ENCODE measurements at regions not wholly inside any gene's neighbourhood (a gene's known extent, or its start where the extent isn't known, plus 50 kb on each side); places are given as distances from the start of the nearest gene placed in this dataset.

DNA sequence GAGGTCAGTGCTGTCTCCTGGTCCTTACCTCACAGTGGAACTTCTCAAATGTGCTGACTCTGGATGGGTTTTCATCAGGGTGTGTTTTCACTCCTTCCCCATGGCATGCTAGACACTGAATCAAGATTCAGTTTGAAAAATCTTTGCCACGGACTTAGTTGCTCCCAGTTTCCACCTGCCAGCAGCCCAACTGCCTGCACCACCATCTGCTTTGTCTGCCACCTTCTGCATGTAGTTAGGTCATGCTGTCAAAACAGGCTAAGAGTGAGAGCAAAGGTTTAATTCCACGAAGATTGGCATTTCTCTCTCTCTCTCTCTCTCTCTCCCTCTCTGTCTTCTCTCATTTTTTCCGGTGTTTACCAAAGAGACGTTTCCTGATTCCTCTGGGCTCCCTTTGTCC is 258.0 kb upstream of the EDNRA start:
- H2BK15ac ChIP-seq (ENCODE audit: low read length), result no peak overlapping the region
- H3K4ac ChIP-seq (replicated peaks; ENCODE audit: insufficient read length, low read depth, low read length), result no peak overlapping the region
- H3K4me2 ChIP-seq (ENCODE audit: insufficient read depth in 1 of 2, low read depth in 2 of 2, low read length in 2 of 2), result no peak overlapping the region
- 0 out of 2 replicates have a peak overlapping the region, but pooled peaks have one; percentile 72 for H2AFZ ChIP-seq (ENCODE audit: low read length)
- ChIA-PET POLR2A (ENCODE audit: partially characterized antibody) (no interaction called here), CTCF (ENCODE audit: partially characterized antibody) (no interaction called here)
- H3K9me3 ChIP-seq (ENCODE audit: insufficient read depth in 2 of 2, low read depth in 1 of 2, low read length in 1 of 2), result no peaks in the 10 kb centered on the region
- no peaks in the 10 kb centered on the region for H4K20me1 ChIP-seq (replicated peaks in 1 of 2; ENCODE audit: control insufficient read depth in 1 of 2, insufficient read depth in 2 of 2, low read length in 2 of 2)
- H3K23ac ChIP-seq (ENCODE audit: insufficient read length), result no peak overlapping the region
- 81% methylated on average over 4 of the region's 4 CpGs; no CpG with 5 or more reads in 1 of the 2 experiments for WGBS, 2 experiments (ENCODE audit: extremely low coverage in 1 of 2, insufficient coverage in 1 of 2, insufficient read length in 1 of 2, insufficient replicate concordance in 2 of 2, low coverage in 1 of 2, low lambda C conversion rate in 2 of 2, missing lambda C conversion rate in 1 of 2)
- H3K4me3 ChIP-seq (ENCODE audit: extremely low read depth in 1 of 4, insufficient read depth in 2 of 4, low read depth in 3 of 4, low read length in 4 of 4), result no peak overlapping the region
- no peak overlapping the region for H2BK12ac ChIP-seq (ENCODE audit: low read depth, low read length)
- no peak overlapping the region; the same call in 1 of the 2 replicates for H3K27ac ChIP-seq (ENCODE audit: low read depth, low read length)
- FAIRE-seq, result no peak
- no peaks in the 10 kb centered on the region for H3K79me2 ChIP-seq (ENCODE audit: control insufficient read depth in 1 of 2, insufficient read depth in 2 of 2, low read length in 2 of 2)
- DNase-seq (ENCODE audit: low read depth in 1 of 2, low spot score in 2 of 2), result no peak
- no peak overlapping the region for H2BK20ac ChIP-seq (ENCODE audit: low read length)
- H4K5ac ChIP-seq (ENCODE audit: insufficient read length, low read depth, low read length), result no peak overlapping the region
- H3K4me1 ChIP-seq (replicated peaks in 1 of 4; ENCODE audit: control insufficient read depth in 3 of 4, insufficient read depth in 4 of 4, low read length in 3 of 4), result no peaks in the 10 kb centered on the region
- H3K14ac ChIP-seq (ENCODE audit: insufficient read length), result no peak overlapping the region
- no peak overlapping the region for H3K56ac ChIP-seq (replicated peaks; ENCODE audit: insufficient read length, low read depth, low read length)
- H2AK5ac ChIP-seq (ENCODE audit: low read depth, low read length), result no peak overlapping the region
- H2BK5ac ChIP-seq (ENCODE audit: low read depth, low read length), result no peak overlapping the region
- no peaks in the 10 kb centered on the region for H3K36me3 ChIP-seq (ENCODE audit: control insufficient read depth in 2 of 4, insufficient read depth in 4 of 4, low read length in 3 of 4)
- H4K91ac ChIP-seq (replicated peaks; ENCODE audit: insufficient read length, low read length), result no peak overlapping the region
- H3K18ac ChIP-seq (ENCODE audit: extremely low read depth, low read length), result no peak overlapping the region
- H2BK120ac ChIP-seq (replicated peaks; ENCODE audit: low read depth, low read length), result no peak overlapping the region
- H3K27me3 ChIP-seq (replicated peaks in 1 of 4; ENCODE audit: control insufficient read depth in 3 of 4, extremely low read depth in 1 of 4, insufficient read depth in 3 of 4, low read length in 3 of 4), result no peaks in the 10 kb centered on the region
- no peaks in the 10 kb centered on the region for H3K79me1 ChIP-seq (ENCODE audit: low read depth, low read length)
- H4K8ac ChIP-seq (ENCODE audit: extremely low read depth, insufficient read depth, low read length), result no peak overlapping the region
- no peaks in the 10 kb centered on the region for H3K23me2 ChIP-seq (ENCODE audit: low read depth, low read length)
- H3K9ac ChIP-seq (replicated peaks in 1 of 4; ENCODE audit: extremely low read depth in 1 of 4, low read depth in 3 of 4, low read length in 3 of 4), result no peak overlapping the region
- no peak for TF ChIP-seq GTF2F1 (IDR thresholded peaks at IDR 0.05; ENCODE audit: borderline replicate concordance, low read depth, low read length)
- no peak for TF ChIP-seq POLR2AphosphoS5 (IDR thresholded peaks at IDR 0.05; ENCODE audit: low read depth, low read length)
- TF ChIP-seq ATF3 (IDR thresholded peaks at IDR 0.05; ENCODE audit: insufficient read depth, low read depth, low read length), result no peak
- no peak for TF ChIP-seq JUND (IDR thresholded peaks at IDR 0.05; ENCODE audit: low read length)
- TF ChIP-seq BCL11A (IDR thresholded peaks at IDR 0.05; ENCODE audit: low read depth in 2 of 2, low read length in 2 of 2), result no peak
- no peak for TF ChIP-seq FOSL1 (IDR thresholded peaks at IDR 0.05; ENCODE audit: insufficient read depth, low read depth, low read length)
